Keratinocyte (primary cell): ENCODE measurements at regions not wholly inside any gene's neighbourhood (a gene's known extent, or its start where the extent isn't known, plus 50 kb on each side); places are given as distances from the start of the nearest gene placed in this dataset.

ENCODE experiments used
- CTCF ChIP-seq, 3 experiments: IDR thresholded peaks in 1 of 3; conservative IDR thresholded peaks in 1 of 3; optimal IDR thresholded peaks in 1 of 3; 2 replicates in 2 of 3; 3 replicates in 1 of 3; pipeline versions ENCODE3 to v1.5.1; 2011; ENCODE audit warnings: low read length in 3 of 3, mild to moderate bottlenecking in 3 of 3, moderate library complexity in 2 of 3, control low read depth in 1 of 3, inconsistent platforms in 1 of 3; ENCODE audit not compliant: insufficient read depth in 2 of 3; ENCODE audit errors: extremely low read depth in 1 of 3
- EZH2 ChIP-seq: IDR thresholded peaks from one replicate; pipeline ENCODE4 v1.6.1; 2012; ENCODE audit warnings: inconsistent platforms, mild to moderate bottlenecking, low read length, moderate library complexity

- no peak for TF ChIP-seq CTCF (optimal IDR thresholded peaks at IDR 0.05 in 1 of 3, IDR thresholded peaks at IDR 0.05 in 1 of 3, conservative IDR thresholded peaks at IDR 0.05 in 1 of 3; ENCODE audit: extremely low read depth in 1 of 3, insufficient read depth in 2 of 3, low read length in 3 of 3)
- TF ChIP-seq EZH2, result no peak
These were observed 188.8 kb upstream of the CRBN start for GRCh38 chr3:3368306-3368705.
